NAMALWA (cell line): ENCODE measurements at regions not wholly inside any gene's neighbourhood (a gene's known extent, or its start where the extent isn't known, plus 50 kb on each side); places are given as distances from the start of the nearest gene placed in this dataset.
A peak's percentile ranks its signal among the peaks of the same experiment; 100 is the strongest.
"Not testable (repeated sequence)": the region's sequence is repeated elsewhere in the genome, so short reads cannot be mapped to it uniquely, and the experiment has no call there.

Experiments used
- DNase-seq: peaks from one replicate; pipeline ENCODE4 v3.0.0-alpha.2; 2015; ENCODE audit warnings: low spot score

DNA sequence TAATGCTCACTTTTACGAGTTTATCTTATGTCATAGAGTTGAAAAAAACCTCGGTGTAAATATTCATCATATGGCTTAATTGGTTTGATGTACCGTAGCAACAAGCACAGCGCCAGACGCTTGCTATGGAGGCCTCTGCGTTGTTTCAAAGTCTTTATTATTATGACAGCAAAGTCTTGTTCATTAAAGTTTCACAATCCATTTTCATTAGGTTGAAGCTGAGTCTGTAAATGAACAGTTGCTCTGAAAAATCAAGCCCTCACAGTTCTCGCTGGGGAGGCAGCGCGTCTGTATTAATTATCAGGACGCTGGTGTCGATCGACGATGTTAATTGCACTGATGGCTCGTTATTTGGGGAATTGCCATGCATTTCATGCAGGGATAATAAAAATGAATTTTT lies 185.6 kb downstream of the INSC start:
- no peak for DNase-seq

DNA sequence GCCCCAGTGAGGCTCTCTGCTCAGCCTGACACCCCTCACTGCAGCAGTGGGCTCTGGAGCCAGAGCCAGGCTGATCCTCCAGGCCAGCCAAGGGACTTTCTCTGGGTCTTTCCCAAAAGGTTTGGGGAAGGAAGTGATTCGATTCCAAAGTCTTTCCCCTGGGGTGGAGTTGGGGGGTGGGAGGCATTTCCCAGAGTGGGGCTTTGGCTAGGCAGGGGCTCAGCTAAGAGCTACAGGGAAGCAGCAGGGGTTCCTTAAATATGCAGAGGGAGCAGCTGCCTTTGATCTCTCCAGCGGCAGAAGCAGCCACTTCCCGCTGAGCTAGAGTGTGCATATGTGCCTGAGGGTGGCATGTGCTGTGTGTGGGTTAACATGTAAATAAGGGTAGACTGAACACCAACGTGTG lies 192.9 kb downstream of the INSC start:
- DNase-seq, result no peak

GRCh38 chr11:15308840-15309239 lies 194.1 kb downstream of the INSC start:
- DNase-seq, result no peak

DNA sequence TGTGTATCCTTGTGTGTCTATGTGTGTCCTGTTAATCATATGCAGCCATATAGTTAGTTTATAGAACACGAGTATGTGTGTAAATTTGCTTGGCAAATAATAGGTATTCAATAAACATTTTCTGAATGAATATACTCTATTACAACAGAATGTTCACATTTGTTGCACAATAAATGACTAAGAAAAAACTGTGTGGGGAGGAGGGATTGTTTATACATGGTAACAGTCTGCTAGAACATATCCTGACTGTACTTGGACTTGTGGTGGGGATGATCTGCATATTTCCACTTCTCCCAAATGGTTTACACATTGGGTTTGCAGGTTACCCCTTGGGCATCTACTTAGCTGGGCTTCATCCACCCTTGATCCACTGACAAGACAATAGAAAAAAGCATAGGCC lies 194.6 kb downstream of the INSC start:
- DNase-seq, result no peak

DNA sequence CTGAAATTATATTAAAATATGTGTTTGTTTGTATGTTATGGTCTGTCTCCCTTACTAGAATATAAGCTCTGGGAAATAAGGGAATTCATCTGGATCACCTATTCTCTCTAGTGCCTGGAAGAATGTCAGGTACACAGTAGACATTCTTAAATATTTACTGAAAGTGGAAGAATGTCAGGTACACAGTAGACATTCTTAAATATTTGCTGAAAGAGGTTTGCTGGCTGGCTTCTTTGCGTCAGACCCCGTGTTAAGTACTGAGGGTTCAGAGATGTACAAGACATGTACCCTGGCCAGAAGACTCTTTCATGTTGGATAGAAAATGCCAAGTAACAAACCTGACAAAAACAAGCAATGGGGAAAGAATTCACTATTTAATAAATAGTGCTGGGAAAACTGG lies 199.1 kb downstream of the INSC start:
- DNase-seq, result no peak

GRCh38 chr11:15318814-15319213 lies 204.1 kb downstream of the INSC start:
- no peak for DNase-seq

DNA sequence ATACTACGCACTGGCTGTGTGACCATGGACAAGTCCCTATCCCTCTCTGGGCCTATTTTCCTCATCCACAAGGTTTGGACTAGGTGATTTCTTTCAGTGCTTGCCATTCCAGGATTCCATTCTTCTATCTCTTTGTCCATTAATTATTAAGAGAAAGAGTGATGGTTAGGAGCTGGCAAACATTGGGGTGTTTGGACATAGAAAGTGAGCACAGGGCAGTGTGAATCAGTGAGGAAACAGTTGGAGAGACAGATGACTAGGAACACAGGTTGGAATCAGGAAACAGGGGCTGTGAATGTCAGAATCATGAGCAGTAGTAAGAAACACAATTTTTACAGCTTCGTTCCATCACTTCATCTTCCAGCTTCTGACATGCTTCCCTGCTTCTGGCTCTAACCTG lies 211.8 kb downstream of the INSC start:
- no peak for DNase-seq

GRCh38 chr11:15327786-15328231 lies 213.1 kb downstream of the INSC start:
- DNase-seq, result peak; percentile 42

GRCh38 chr11:15333407-15333806 lies 218.7 kb downstream of the INSC start:
- no peak for DNase-seq

DNA sequence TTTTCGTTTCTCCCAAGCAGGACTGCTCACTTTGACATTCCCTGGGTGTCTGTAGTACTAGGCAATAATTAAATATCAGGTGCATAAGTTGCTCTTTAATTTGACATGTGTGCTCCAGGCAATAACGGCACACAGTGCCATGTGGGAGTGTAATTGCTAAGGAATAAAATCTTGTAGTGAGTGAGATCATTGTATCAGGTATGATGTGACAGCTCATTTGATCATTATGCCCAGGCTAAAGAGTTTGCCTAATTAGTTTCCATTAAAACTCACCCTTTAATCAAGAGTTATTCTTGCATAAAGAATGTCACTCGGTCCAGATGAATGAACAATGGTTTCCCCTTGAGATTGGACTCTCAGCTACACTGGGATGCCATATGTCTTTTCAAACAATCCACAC lies 220.0 kb downstream of the INSC start:
- no peak for DNase-seq

- no peak for DNase-seq
Measured at GRCh38 chr11:15336021-15336420, 221.3 kb downstream of the INSC start.

GRCh38 chr11:15339302-15339701 lies 224.6 kb downstream of the INSC start:
- no peak for DNase-seq

- no peak for DNase-seq
Measured at GRCh38 chr11:15341587-15341986, 226.9 kb downstream of the INSC start.

GRCh38 chr11:15342163-15342562 lies 227.4 kb downstream of the INSC start:
- DNase-seq, result no peak

DNA sequence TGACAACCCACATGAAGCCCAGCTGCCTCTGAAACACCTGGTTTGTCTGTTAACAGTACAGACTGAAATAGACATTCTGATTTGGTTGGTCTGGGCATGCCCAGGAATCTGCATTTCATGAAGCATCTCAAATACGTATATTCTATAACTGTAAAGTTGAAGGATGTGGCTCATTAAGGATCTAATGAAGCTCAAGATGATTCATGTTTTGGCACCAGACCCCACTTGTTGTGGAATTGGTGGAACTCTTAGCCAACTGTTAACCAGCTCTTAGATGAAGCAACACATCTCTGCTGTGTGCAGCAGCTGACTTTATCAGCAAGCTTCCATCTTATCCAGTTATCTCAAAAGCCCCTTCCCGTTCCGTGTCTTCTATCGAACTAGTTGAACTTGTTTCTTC lies 232.2 kb downstream of the INSC start:
- DNase-seq, result no peak

GRCh38 chr11:15347969-15348734 lies 233.4 kb downstream of the INSC start:
- DNase-seq, result no peak

- no peak for DNase-seq
Measured at GRCh38 chr11:15349413-15349812, 234.7 kb downstream of the INSC start.

DNA sequence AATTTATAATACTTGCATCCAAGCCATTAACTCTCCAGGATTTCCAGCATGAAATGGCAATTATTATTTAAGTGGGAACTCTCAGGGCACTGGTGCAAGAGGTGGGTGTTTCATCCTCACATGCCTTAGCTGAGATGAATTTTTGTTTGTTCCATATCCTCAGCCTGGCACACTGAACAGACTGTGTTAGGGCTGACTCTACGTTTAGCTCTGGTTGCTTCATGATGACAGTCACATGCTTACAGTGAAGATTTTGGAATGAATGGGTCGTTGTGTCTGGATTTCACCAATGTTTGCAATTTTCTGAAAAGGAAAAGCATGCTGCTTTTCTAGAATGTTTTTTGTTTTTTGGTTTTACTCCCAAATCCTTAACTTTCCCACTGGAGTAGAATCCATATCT lies 246.6 kb downstream of the INSC start:
- DNase-seq, result no peak

DNA sequence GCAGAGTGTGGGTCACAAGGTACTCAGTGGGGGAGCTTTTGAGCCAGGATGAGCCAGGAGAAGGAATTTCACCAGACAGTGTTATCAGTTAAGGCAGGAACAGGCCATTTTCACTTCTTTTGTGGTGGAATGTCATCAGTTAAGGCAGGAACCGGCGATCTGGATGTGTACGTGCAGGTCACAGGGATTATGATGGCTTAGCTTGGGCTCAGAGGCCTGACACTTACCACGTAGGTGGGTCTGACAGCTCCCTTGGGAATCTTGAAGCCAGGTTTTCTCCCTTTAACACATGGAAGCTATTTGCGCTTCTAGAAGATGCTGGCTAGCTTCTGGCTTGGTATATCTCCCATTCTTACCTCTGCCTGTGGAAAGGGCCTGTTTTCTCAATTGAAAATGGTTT lies 250.6 kb downstream of the INSC start:
- DNase-seq, result not testable (repeated sequence)

GRCh38 chr11:15367695-15368094 lies 253.0 kb downstream of the INSC start:
- no peak for DNase-seq

DNA sequence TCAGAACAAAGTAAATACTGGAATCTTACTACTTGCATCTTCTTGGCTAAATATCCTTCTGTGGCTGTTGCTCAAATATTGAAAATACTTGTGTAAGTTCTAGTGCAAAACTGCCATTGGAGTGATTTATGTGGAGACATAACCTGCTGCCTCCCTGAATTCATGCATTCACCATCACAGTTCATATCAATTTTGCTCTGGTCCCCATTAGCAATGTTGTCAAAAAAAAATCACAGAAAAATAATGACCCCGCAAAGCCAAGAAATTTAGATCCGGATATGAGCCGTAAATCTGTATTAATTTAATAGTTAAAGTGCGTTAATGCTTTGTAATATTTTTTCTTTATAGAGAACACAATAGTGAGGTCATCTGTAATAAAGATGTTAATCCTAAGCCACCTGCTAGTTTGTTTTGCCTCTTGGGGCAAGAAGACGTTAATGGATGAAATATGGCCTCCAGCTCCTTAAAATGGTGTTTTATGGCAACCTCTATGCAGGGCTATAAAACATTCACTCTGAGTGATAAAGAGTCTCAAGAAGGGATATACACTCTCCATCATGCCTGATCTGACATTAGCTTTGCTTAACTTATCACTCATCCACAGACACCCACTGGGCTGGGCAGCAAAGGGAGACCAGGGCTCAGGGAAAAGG lies 255.9 kb downstream of the INSC start:
- no peak for DNase-seq

GRCh38 chr11:15371533-15371932 lies 256.8 kb downstream of the INSC start:
- no peak for DNase-seq

DNA sequence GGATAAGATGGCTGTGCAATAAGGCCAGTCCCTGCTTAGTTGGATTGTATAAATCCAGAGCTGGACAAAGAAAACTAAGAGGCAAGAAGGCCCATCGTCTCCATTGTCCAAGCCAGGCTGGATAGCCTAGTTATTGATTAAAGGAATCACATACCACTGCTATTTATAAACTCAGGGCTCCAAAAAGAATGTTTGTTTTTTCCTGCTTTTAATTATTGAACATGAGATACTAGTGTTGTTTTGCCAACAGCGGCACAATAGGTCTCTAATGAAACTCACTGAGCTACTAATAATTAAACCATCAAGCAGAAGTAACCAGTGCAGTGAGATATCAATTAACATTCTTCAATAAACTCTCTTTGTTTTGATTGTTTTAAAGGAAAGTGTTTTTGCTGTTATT lies 259.7 kb downstream of the INSC start:
- DNase-seq, result no peak

- no peak for DNase-seq
Measured at GRCh38 chr11:15378941-15379340, 264.2 kb downstream of the INSC start.
